ENCODE measurements at regions not wholly inside any gene's neighbourhood (a gene's known extent, or its start where the extent isn't known, plus 50 kb on each side); places are given as distances from the start of the nearest gene placed in this dataset.
A peak's percentile ranks its signal among the peaks of the same experiment; 100 is the strongest.

GRCh38 chr4:34766935-34767334 lies 1477.4 kb downstream of the ARAP2 start:
- DNase-seq (ENCODE audit: low read depth, low spot score) = no peak
- Histone ChIP-seq H4K20me1 (ENCODE audit: insufficient read depth) (no peaks in the 10 kb centered on the region), H2AFZ (ENCODE audit: low read depth, low read length, poor library complexity, severe bottlenecking) (no peak overlapping the region), H3K36me3 (ENCODE audit: control insufficient read depth in 1 of 2, insufficient read depth in 2 of 2, low read length in 2 of 2) (no peaks in the 10 kb centered on the region), H3K27me3 (ENCODE audit: insufficient read depth, low read length) (no peaks in the 10 kb centered on the region), H3K9me2 (ENCODE audit: insufficient read depth) (no peaks in the 10 kb centered on the region), H3K9me3 (ENCODE audit: control insufficient read depth in 1 of 2, insufficient read depth in 1 of 2, low read depth in 1 of 2, low read length in 2 of 2) (no peaks in the 10 kb centered on the region), H3K27ac (ENCODE audit: low read depth, low read length) (no peak overlapping the region), H3K4me1 (ENCODE audit: control insufficient read depth in 1 of 2, insufficient read depth in 2 of 2, low read length in 2 of 2) (no peaks in the 10 kb centered on the region), H3K4me3 (replicated peaks in 1 of 2; ENCODE audit: low read depth in 1 of 2, low read length in 2 of 2) (no peak overlapping the region), H3K9ac (ENCODE audit: low read length) (no peak overlapping the region), H3K4me2 (ENCODE audit: low read length) (no peak overlapping the region), H3K79me2 (ENCODE audit: insufficient read depth, low read length) (no peaks in the 10 kb centered on the region)
- ChIA-PET POLR2A (no interaction called here), CTCF (no interaction called here), RAD21 (ENCODE audit: low non-redundant PET in 1 of 2, low total read pairs in 2 of 2, uncharacterized antibody in 2 of 2, unreplicated experiment in 2 of 2) (no interaction called here)
- ATAC-seq = no peak
- intact Hi-C loops (cut with micrococcal nuclease) = loop anchor here (5.0 kb wide), 1 partner anchor 385 kb away; no protein-coding TSS in a partner anchor
- no TSS peak for BruUV-seq (replicated peaks)
- TF ChIP-seq CTCF (IDR thresholded peaks at IDR 0.05 in 2 of 3, conservative IDR thresholded peaks at IDR 0.05 in 1 of 3; ENCODE audit: borderline replicate concordance in 1 of 3, insufficient read depth in 1 of 3, low read depth in 2 of 3, low read length in 2 of 3) (0 out of 6 replicates have a peak, but pooled peaks of 1 of the 3 experiments have one; percentile 11), RAD21 (IDR thresholded peaks at IDR 0.05; ENCODE audit: low read depth) (0 out of 2 replicates have a peak, but pooled peaks have one; percentile 25), EGR1 (IDR thresholded peaks at IDR 0.05; ENCODE audit: low read depth) (no peak), POLR2AphosphoS5 (IDR thresholded peaks at IDR 0.05; ENCODE audit: low read depth, low read length) (no peak), ZNF274 (IDR thresholded peaks at IDR 0.05; ENCODE audit: low read depth, low read length) (no peak), CBX3 (IDR thresholded peaks at IDR 0.05; ENCODE audit: low read depth) (no peak)

GRCh38 chr4:34767407-34767806 lies 1476.9 kb downstream of the ARAP2 start:
- Histone ChIP-seq H3K79me2 (ENCODE audit: insufficient read depth, low read length) (no peaks in the 10 kb centered on the region), H3K4me2 (ENCODE audit: low read length) (no peak overlapping the region), H3K9me3 (ENCODE audit: control insufficient read depth in 1 of 2, insufficient read depth in 1 of 2, low read depth in 1 of 2, low read length in 2 of 2) (no peaks in the 10 kb centered on the region), H3K4me3 (replicated peaks in 1 of 2; ENCODE audit: low read depth in 1 of 2, low read length in 2 of 2) (no peak overlapping the region), H3K36me3 (ENCODE audit: control insufficient read depth in 1 of 2, insufficient read depth in 2 of 2, low read length in 2 of 2) (no peaks in the 10 kb centered on the region), H3K27ac (ENCODE audit: low read depth, low read length) (no peak overlapping the region), H3K9me2 (ENCODE audit: insufficient read depth) (no peaks in the 10 kb centered on the region), H3K4me1 (ENCODE audit: control insufficient read depth in 1 of 2, insufficient read depth in 2 of 2, low read length in 2 of 2) (no peaks in the 10 kb centered on the region), H3K9ac (ENCODE audit: low read length) (no peak overlapping the region), H2AFZ (ENCODE audit: low read depth, low read length, poor library complexity, severe bottlenecking) (no peak overlapping the region), H3K27me3 (ENCODE audit: insufficient read depth, low read length) (no peaks in the 10 kb centered on the region), H4K20me1 (ENCODE audit: insufficient read depth) (no peaks in the 10 kb centered on the region)
- DNase-seq (ENCODE audit: low read depth, low spot score) (no peak), ATAC-seq (no peak)
- RAD21 ChIA-PET (ENCODE audit: low non-redundant PET in 1 of 2, low total read pairs in 2 of 2, uncharacterized antibody in 2 of 2, unreplicated experiment in 2 of 2) = no interaction called here
- POLR2A ChIA-PET = no interaction called here
- intact Hi-C loops (cut with micrococcal nuclease) = loop anchor here (5.0 kb wide), 1 partner anchor 385 kb away; no protein-coding TSS in a partner anchor
- CTCF ChIA-PET = no interaction called here
- no TSS peak for BruUV-seq (replicated peaks)
- TF ChIP-seq REST (IDR thresholded peaks at IDR 0.05; ENCODE audit: low read depth) (no peak), FOSL1 (IDR thresholded peaks at IDR 0.05; ENCODE audit: low read depth) (no peak), CTCF (IDR thresholded peaks at IDR 0.05 in 2 of 3, conservative IDR thresholded peaks at IDR 0.05 in 1 of 3; ENCODE audit: borderline replicate concordance in 1 of 3, insufficient read depth in 1 of 3, low read depth in 2 of 3, low read length in 2 of 3) (no peak), RAD21 (IDR thresholded peaks at IDR 0.05; ENCODE audit: low read depth) (no peak), ATF3 (IDR thresholded peaks at IDR 0.05) (no peak)

Data from HCT116 (cell line).